Left cardiac atrium (tissue), 4 donors: ENCODE measurements at regions not wholly inside any gene's neighbourhood (a gene's known extent, or its start where the extent isn't known, plus 50 kb on each side); places are given as distances from the start of the nearest gene placed in this dataset.

ENCODE experiments used
- ATAC-seq, 2 donors: fragments of 200-7000 bp; cut with Tn5 transposase; one replicate each; pipeline ENCODE4 v1.9.1; 2020; ENCODE audit warnings: mild to moderate bottlenecking in 2 of 2, moderate library complexity in 2 of 2
- DNase-seq: peaks from one replicate; pipeline ENCODE4 v3.0.0-alpha.2; 2020
- intact Hi-C, 2 donors: fragments of 100-400 bp; cut with DNase I; formaldehyde crosslinking; loops; one replicate each; pipeline versions ENCODE4 v1.14.1 to v1.15.1; 2022 to 2023
- donor health status: DM: no; HTN: yes; CAD: no.
- donor health status: DM: no; HTN: yes; CAD: no; lungs with severe emphysema.
- donor health status: DM: yes; HTN: yes; CAD: no.
- donor health status: Dilated cardiomyopathy.

GRCh38 chr12:59916988-59917387 is 321.2 kb downstream of the SLC16A7 start:
- intact Hi-C loops = no loop called here
- no peak for ATAC-seq
- DNase-seq = no peak

- ATAC-seq (peak in 1 of 2 donors; percentile 60), DNase-seq (no peak)
- intact Hi-C loops = no loop called here
Observed at GRCh38 chr12:59927032-59927431, 331.2 kb downstream of the SLC16A7 start.

GRCh38 chr12:59928416-59928815 is 332.6 kb downstream of the SLC16A7 start:
- ATAC-seq = no peak
- no peak for DNase-seq
- intact Hi-C loops = no loop called here

GRCh38 chr12:59929110-59929509 is 333.3 kb downstream of the SLC16A7 start:
- intact Hi-C loops = no loop called here
- DNase-seq (no peak), ATAC-seq (peak in 1 of 2 donors; percentile 74)

- DNase-seq (no peak), ATAC-seq (no peak)
- intact Hi-C loops = no loop called here
Observed at GRCh38 chr12:59934486-59934885, 338.7 kb downstream of the SLC16A7 start.

- intact Hi-C loops = no loop called here
- no peak for DNase-seq
Observed at GRCh38 chr12:59936534-59936933, 340.7 kb downstream of the SLC16A7 start.

GRCh38 chr12:59937148-59937547 is 341.3 kb downstream of the SLC16A7 start:
- DNase-seq (no peak), ATAC-seq (no peak)
- intact Hi-C loops = no loop called here

More at GRCh38 chr12:59936534-59936933, 340.7 kb downstream of the SLC16A7 start:
- no peak for ATAC-seq

GRCh38 chr12:59938190-59938962 is 342.5 kb downstream of the SLC16A7 start:
- DNase-seq = no peak
- intact Hi-C loops = no loop called here
- no peak for ATAC-seq

- intact Hi-C loops = no loop called here
- ATAC-seq = no peak
- no peak for DNase-seq
Observed at GRCh38 chr12:59940631-59941342, 345.0 kb downstream of the SLC16A7 start.

- intact Hi-C loops = no loop called here
- ATAC-seq (no peak), DNase-seq (no peak)
Observed at GRCh38 chr12:59941461-59941860, 345.6 kb downstream of the SLC16A7 start.

- ATAC-seq (no peak), DNase-seq (no peak)
- intact Hi-C loops = no loop called here
Observed at GRCh38 chr12:59944177-59944576, 348.3 kb downstream of the SLC16A7 start.

- DNase-seq (no peak), ATAC-seq (no peak)
- intact Hi-C loops = no loop called here
Observed at GRCh38 chr12:59946635-59947034, 350.8 kb downstream of the SLC16A7 start.

GRCh38 chr12:59963546-59963945 is 367.7 kb downstream of the SLC16A7 start:
- ATAC-seq = no peak
- DNase-seq = no peak
- intact Hi-C loops = no loop called here

GRCh38 chr12:59972905-59973304 is 377.1 kb downstream of the SLC16A7 start:
- intact Hi-C loops = no loop called here
- DNase-seq = no peak
- ATAC-seq = peak in 1 of 2 donors; percentile 39

GRCh38 chr12:59973515-59973914 is 377.7 kb downstream of the SLC16A7 start:
- no peak for DNase-seq
- intact Hi-C loops = no loop called here
- no peak for ATAC-seq

GRCh38 chr12:59977779-59978178 is 381.9 kb downstream of the SLC16A7 start:
- intact Hi-C loops = no loop called here
- ATAC-seq (no peak), DNase-seq (no peak)

- ATAC-seq = no peak
- intact Hi-C loops = no loop called here
Observed at GRCh38 chr12:59980476-59980875, 384.6 kb downstream of the SLC16A7 start.

GRCh38 chr12:59999291-59999690 is 403.5 kb downstream of the SLC16A7 start:
- DNase-seq = no peak
- ATAC-seq = no peak
- intact Hi-C loops = no loop called here

More at GRCh38 chr12:59980476-59980875, 384.6 kb downstream of the SLC16A7 start:
- DNase-seq = no peak

- no peak for ATAC-seq
- no peak for DNase-seq
- intact Hi-C loops = no loop called here
Observed at GRCh38 chr12:60010486-60010885, 414.7 kb downstream of the SLC16A7 start.

- ATAC-seq (no peak), DNase-seq (no peak)
- intact Hi-C loops = no loop called here
Observed at GRCh38 chr12:60012659-60013058, 416.8 kb downstream of the SLC16A7 start.

- intact Hi-C loops = no loop called here
- ATAC-seq (no peak), DNase-seq (no peak)
Observed at GRCh38 chr12:60014436-60014835, 418.6 kb downstream of the SLC16A7 start.
